LNCaP clone FGC (cell line): ENCODE measurements at regions not wholly inside any gene's neighbourhood (a gene's known extent, or its start where the extent isn't known, plus 50 kb on each side); places are given as distances from the start of the nearest gene placed in this dataset.

Experiments
- DNase-seq: peaks from one replicate; pipeline ENCODE4 v3.0.0-alpha.2; 2011; ENCODE audit warnings: low read depth
- H3K4me3 ChIP-seq: 2 replicates; pipeline ENCODE4 v1.5.1; 2011; ENCODE audit warnings: mild to moderate bottlenecking, low read depth, low read length, control low read depth
- CTCF ChIP-seq: IDR thresholded peaks from 2 replicates; pipeline ENCODE4 v1.5.1; 2012; ENCODE audit warnings: mild to moderate bottlenecking; ENCODE audit not compliant: control insufficient read depth, insufficient read depth; ENCODE audit errors: extremely low read depth

- no peak overlapping the region for H3K4me3 ChIP-seq
- no peak for TF ChIP-seq CTCF
- no peak for DNase-seq
Observed at GRCh38 chr5:175591293-175591692, 66.6 kb upstream of the HRH2 start.

- TF ChIP-seq CTCF, result no peak
- H3K4me3 ChIP-seq, result no peak overlapping the region
- DNase-seq, result no peak
Observed at GRCh38 chr5:175593794-175594193, 64.1 kb upstream of the HRH2 start.

GRCh38 chr5:175595905-175596304 lies 62.0 kb upstream of the HRH2 start:
- H3K4me3 ChIP-seq, result no peak overlapping the region
- no peak for TF ChIP-seq CTCF
- no peak for DNase-seq

- TF ChIP-seq CTCF, result no peak
- DNase-seq, result no peak
- H3K4me3 ChIP-seq, result no peak overlapping the region
Observed at GRCh38 chr5:175596761-175597189, 61.1 kb upstream of the HRH2 start.

- no peak for TF ChIP-seq CTCF
- DNase-seq, result peak; percentile 26
- no peak overlapping the region for H3K4me3 ChIP-seq
Observed at GRCh38 chr5:175597718-175598117, 60.2 kb upstream of the HRH2 start.

GRCh38 chr5:175598774-175599173 lies 59.1 kb upstream of the HRH2 start:
- no peak for TF ChIP-seq CTCF
- H3K4me3 ChIP-seq, result no peak overlapping the region
- no peak for DNase-seq

GRCh38 chr5:175599210-175599609 lies 58.7 kb upstream of the HRH2 start:
- no peak overlapping the region for H3K4me3 ChIP-seq
- DNase-seq, result no peak
- TF ChIP-seq CTCF, result no peak
